ENCODE measurements at regions not wholly inside any gene's neighbourhood (a gene's known extent, or its start where the extent isn't known, plus 50 kb on each side); places are given as distances from the start of the nearest gene placed in this dataset.

- TF ChIP-seq CTCF (conservative IDR thresholded peaks at IDR 0.05; ENCODE audit: low read depth, low read length) (no peak), EZH2 (IDR thresholded peaks at IDR 0.05; ENCODE audit: low read length, unreplicated experiment) (no peak)
Measured at GRCh38 chr1:96048572-96049212, 672.9 kb upstream of the PTBP2 start.
